ENCODE measurements at regions not wholly inside any gene's neighbourhood (a gene's known extent, or its start where the extent isn't known, plus 50 kb on each side); places are given as distances from the start of the nearest gene placed in this dataset.

- Histone ChIP-seq H3K4me3 (replicated peaks in 1 of 4; ENCODE audit: control extremely low read depth in 1 of 4, insufficient read depth in 1 of 4, low read depth in 3 of 4, low read length in 4 of 4) (no peak overlapping the region), H3K4me1 (ENCODE audit: control insufficient read depth, extremely low read depth, insufficient read depth, low read length) (no peaks in the 10 kb centered on the region), H3K27ac (ENCODE audit: insufficient read depth, low read length) (no peak overlapping the region), H3K9me3 (ENCODE audit: control insufficient read depth, insufficient read depth, low read depth, low read length) (no peaks in the 10 kb centered on the region), H3K79me2 (ENCODE audit: control insufficient read depth, insufficient read depth, low read length) (no peaks in the 10 kb centered on the region), H2AFZ (ENCODE audit: low read length) (no peak overlapping the region), H3K9ac (ENCODE audit: insufficient read depth, low read length) (no peak overlapping the region), H3K4me2 (ENCODE audit: extremely low read depth, insufficient read depth, low read length) (no peak overlapping the region), H3K27me3 (ENCODE audit: control insufficient read depth, insufficient read depth, low read length) (no peaks in the 10 kb centered on the region), H4K20me1 (ENCODE audit: control insufficient read depth, extremely low read depth, insufficient read depth, low read length) (no peaks in the 10 kb centered on the region), H3K36me3 (ENCODE audit: control insufficient read depth, insufficient read depth, low read length) (no peaks in the 10 kb centered on the region)
- TF ChIP-seq CTCF (conservative IDR thresholded peaks at IDR 0.05 in 1 of 2, IDR thresholded peaks at IDR 0.05 in 1 of 2; ENCODE audit: low read depth in 1 of 2, low read length in 2 of 2), result no peak
- no peak for TF ChIP-seq EZH2 (IDR thresholded peaks at IDR 0.05; ENCODE audit: low read length, missing control alignments)
- DNase-seq (ENCODE audit: low read depth in 2 of 2), result no peak
Observed at GRCh38 chr16:86894925-86895324, 316.6 kb downstream of the FOXL1 start.

GRCh38 chr16:86895606-86896005 lies 317.3 kb downstream of the FOXL1 start:
- no peak overlapping the region for H3K9ac ChIP-seq (ENCODE audit: insufficient read depth, low read length)
- no peaks in the 10 kb centered on the region for H3K36me3 ChIP-seq (ENCODE audit: control insufficient read depth, insufficient read depth, low read length)
- H3K9me3 ChIP-seq (ENCODE audit: control insufficient read depth, insufficient read depth, low read depth, low read length), result no peaks in the 10 kb centered on the region
- no peak for DNase-seq (ENCODE audit: low read depth in 2 of 2)
- H3K27me3 ChIP-seq (ENCODE audit: control insufficient read depth, insufficient read depth, low read length), result no peaks in the 10 kb centered on the region
- TF ChIP-seq CTCF (conservative IDR thresholded peaks at IDR 0.05 in 1 of 2, IDR thresholded peaks at IDR 0.05 in 1 of 2; ENCODE audit: low read depth in 1 of 2, low read length in 2 of 2) (no peak), EZH2 (IDR thresholded peaks at IDR 0.05; ENCODE audit: low read length, missing control alignments) (no peak)
- H2AFZ ChIP-seq (ENCODE audit: low read length), result no peak overlapping the region
- H3K4me2 ChIP-seq (ENCODE audit: extremely low read depth, insufficient read depth, low read length), result no peak overlapping the region
- no peak overlapping the region for H3K27ac ChIP-seq (ENCODE audit: insufficient read depth, low read length)
- no peaks in the 10 kb centered on the region for H3K4me1 ChIP-seq (ENCODE audit: control insufficient read depth, extremely low read depth, insufficient read depth, low read length)
- H4K20me1 ChIP-seq (ENCODE audit: control insufficient read depth, extremely low read depth, insufficient read depth, low read length), result no peaks in the 10 kb centered on the region
- H3K79me2 ChIP-seq (ENCODE audit: control insufficient read depth, insufficient read depth, low read length), result no peaks in the 10 kb centered on the region
- H3K4me3 ChIP-seq (replicated peaks in 1 of 4; ENCODE audit: control extremely low read depth in 1 of 4, insufficient read depth in 1 of 4, low read depth in 3 of 4, low read length in 4 of 4), result no peak overlapping the region

- H3K4me3 ChIP-seq (replicated peaks in 1 of 4; ENCODE audit: control extremely low read depth in 1 of 4, insufficient read depth in 1 of 4, low read depth in 3 of 4, low read length in 4 of 4), result no peak overlapping the region
- no peak for TF ChIP-seq CTCF (conservative IDR thresholded peaks at IDR 0.05 in 1 of 2, IDR thresholded peaks at IDR 0.05 in 1 of 2; ENCODE audit: low read depth in 1 of 2, low read length in 2 of 2)
- no peak for TF ChIP-seq EZH2 (IDR thresholded peaks at IDR 0.05; ENCODE audit: low read length, missing control alignments)
- no peaks in the 10 kb centered on the region for H3K79me2 ChIP-seq (ENCODE audit: control insufficient read depth, insufficient read depth, low read length)
- no peaks in the 10 kb centered on the region for H3K27me3 ChIP-seq (ENCODE audit: control insufficient read depth, insufficient read depth, low read length)
- H3K27ac ChIP-seq (ENCODE audit: insufficient read depth, low read length), result no peak overlapping the region
- no peaks in the 10 kb centered on the region for H3K36me3 ChIP-seq (ENCODE audit: control insufficient read depth, insufficient read depth, low read length)
- no peak overlapping the region for H2AFZ ChIP-seq (ENCODE audit: low read length)
- DNase-seq (ENCODE audit: low read depth in 2 of 2), result no peak
- H4K20me1 ChIP-seq (ENCODE audit: control insufficient read depth, extremely low read depth, insufficient read depth, low read length), result no peaks in the 10 kb centered on the region
- H3K4me1 ChIP-seq (ENCODE audit: control insufficient read depth, extremely low read depth, insufficient read depth, low read length), result no peaks in the 10 kb centered on the region
- no peak overlapping the region for H3K4me2 ChIP-seq (ENCODE audit: extremely low read depth, insufficient read depth, low read length)
- H3K9ac ChIP-seq (ENCODE audit: insufficient read depth, low read length), result no peak overlapping the region
- no peaks in the 10 kb centered on the region for H3K9me3 ChIP-seq (ENCODE audit: control insufficient read depth, insufficient read depth, low read depth, low read length)
Observed at GRCh38 chr16:86896976-86897375, 318.6 kb downstream of the FOXL1 start.
